Chondrocyte (in vitro differentiated cells): ENCODE measurements at regions not wholly inside any gene's neighbourhood (a gene's known extent, or its start where the extent isn't known, plus 50 kb on each side); places are given as distances from the start of the nearest gene placed in this dataset.

ENCODE experiments used
- DNase-seq: peaks from one replicate; pipeline ENCODE4 v3.0.0; 2021; ENCODE audit warnings: mixed read lengths, low spot score
- H3K27ac Mint-ChIP-seq: one replicate; pipeline ENCODE4 v1.8.0; 2021; ENCODE audit warnings: mild to moderate bottlenecking, moderate library complexity, mixed read lengths; ENCODE audit not compliant: unreplicated experiment
- H3K27me3 Mint-ChIP-seq: 2 replicates; pipeline ENCODE4 v1.8.0; 2021; ENCODE audit warnings: low read depth, mixed read lengths
- H3K36me3 Mint-ChIP-seq: 2 replicates; pipeline ENCODE4 v1.8.0; 2021; ENCODE audit warnings: low read depth, mixed read lengths
- H3K4me1 Mint-ChIP-seq: 2 replicates; pipeline ENCODE4 v1.8.0; 2021; ENCODE audit warnings: low read depth, mild to moderate bottlenecking, mixed read lengths
- H3K4me3 Mint-ChIP-seq: one replicate; pipeline ENCODE4 v1.8.0; 2021; ENCODE audit warnings: mild to moderate bottlenecking, moderate library complexity, mixed read lengths; ENCODE audit not compliant: unreplicated experiment
- H3K9me3 Mint-ChIP-seq: 2 replicates; pipeline ENCODE4 v1.8.0; 2021; ENCODE audit warnings: low read depth, mixed read lengths
- TF ChIP-seq, protein P1 (sequence below): fragments of 200-600 bp; sonication (generic); IDR thresholded peaks from 2 replicates; pipeline ENCODE4 v1.5.0; 2021; ENCODE audit warnings: antibody characterized with exemption, mild to moderate bottlenecking, moderate library complexity

DNA sequence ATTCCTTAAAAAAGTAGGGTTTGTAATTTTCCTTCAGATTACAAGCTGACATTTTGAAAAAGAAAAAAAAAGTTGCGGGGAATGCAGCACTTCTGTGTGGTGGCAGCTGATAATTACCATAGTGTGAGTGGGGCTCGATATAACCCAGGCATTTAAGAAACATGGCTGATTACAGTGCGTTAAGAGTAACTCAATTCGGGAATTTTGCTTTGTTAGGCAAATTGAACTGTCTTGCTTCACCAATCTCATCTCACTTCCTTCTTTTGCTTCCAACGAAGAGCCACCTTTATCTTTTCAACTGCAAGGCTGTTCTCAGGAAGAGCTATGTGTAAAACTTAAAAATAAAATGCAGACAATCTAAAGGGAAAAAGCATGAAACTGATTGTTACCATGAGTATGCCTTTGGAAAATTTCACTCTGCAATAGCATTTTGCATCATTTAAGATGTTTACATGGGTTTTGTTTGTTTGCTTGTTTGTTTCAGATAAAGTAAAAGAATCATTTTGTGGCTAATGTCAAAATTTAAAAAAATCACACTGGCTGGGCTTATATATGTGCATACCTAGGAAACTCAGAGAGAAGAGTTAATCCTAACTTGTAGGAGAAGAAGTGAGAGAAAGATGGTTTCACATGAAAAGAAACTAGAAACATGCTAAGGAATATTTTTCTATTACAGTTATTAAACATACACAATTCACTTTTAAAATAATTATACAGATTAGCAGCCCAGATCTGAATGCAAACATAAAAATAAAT, 295.9 kb upstream of the ATP2B1 start:
- TF ChIP-seq, protein P1, sequence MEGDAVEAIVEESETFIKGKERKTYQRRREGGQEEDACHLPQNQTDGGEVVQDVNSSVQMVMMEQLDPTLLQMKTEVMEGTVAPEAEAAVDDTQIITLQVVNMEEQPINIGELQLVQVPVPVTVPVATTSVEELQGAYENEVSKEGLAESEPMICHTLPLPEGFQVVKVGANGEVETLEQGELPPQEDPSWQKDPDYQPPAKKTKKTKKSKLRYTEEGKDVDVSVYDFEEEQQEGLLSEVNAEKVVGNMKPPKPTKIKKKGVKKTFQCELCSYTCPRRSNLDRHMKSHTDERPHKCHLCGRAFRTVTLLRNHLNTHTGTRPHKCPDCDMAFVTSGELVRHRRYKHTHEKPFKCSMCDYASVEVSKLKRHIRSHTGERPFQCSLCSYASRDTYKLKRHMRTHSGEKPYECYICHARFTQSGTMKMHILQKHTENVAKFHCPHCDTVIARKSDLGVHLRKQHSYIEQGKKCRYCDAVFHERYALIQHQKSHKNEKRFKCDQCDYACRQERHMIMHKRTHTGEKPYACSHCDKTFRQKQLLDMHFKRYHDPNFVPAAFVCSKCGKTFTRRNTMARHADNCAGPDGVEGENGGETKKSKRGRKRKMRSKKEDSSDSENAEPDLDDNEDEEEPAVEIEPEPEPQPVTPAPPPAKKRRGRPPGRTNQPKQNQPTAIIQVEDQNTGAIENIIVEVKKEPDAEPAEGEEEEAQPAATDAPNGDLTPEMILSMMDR: no peak
- DNase-seq: no peak
- Mint-ChIP-seq H3K36me3 (no peaks in the 10 kb centered on the region), H3K27me3 (no peaks in the 10 kb centered on the region), H3K9me3 (no peaks in the 10 kb centered on the region), H3K27ac (no peak overlapping the region), H3K4me1 (peaks cover 14% of the 10 kb centered on the region), H3K4me3 (no peak overlapping the region)

DNA sequence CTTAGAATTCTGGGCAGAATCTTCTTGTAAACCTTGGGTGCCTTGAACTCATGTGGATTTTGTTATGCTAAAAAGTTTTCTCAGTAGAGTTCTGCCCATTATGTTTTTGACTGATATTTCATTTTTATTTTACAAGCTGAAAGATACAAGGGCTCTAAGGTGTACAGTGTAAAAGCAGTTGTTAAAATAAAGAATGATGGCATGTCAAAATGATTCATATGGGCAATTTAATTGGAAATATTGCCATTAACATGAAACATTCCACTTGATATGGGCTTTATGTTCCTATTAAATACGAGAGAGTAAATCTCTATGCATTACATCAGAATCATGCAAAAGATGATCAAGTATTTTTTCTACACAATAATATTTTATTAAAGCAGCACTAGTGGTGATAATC, 295.1 kb upstream of the ATP2B1 start:
- no peaks in the 10 kb centered on the region for H3K27me3 Mint-ChIP-seq
- no peak overlapping the region for H3K27ac Mint-ChIP-seq
- H3K36me3 Mint-ChIP-seq: no peaks in the 10 kb centered on the region
- TF ChIP-seq, protein P1: no peak
- no peaks in the 10 kb centered on the region for H3K9me3 Mint-ChIP-seq
- DNase-seq: no peak
- no peak overlapping the region for H3K4me3 Mint-ChIP-seq
- H3K4me1 Mint-ChIP-seq: peaks cover 20% of the 10 kb centered on the region

DNA sequence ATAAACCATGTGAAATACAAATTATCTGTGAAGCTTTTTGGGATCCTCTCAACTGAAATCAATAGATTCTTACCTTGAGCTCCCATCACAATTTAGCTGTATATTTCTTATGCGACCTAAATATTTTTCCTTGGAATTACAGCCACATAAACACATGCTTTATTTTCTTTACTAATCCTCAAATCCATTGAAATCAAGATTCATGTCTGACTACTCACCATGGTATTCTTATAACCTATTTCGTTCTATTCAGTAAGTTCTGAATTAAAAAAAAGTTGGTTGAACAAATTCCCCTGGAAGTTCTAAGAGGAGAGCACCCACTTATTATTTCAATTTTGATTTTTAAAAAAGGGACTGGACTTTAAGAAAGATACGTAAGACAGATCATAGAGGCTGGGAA, 292.1 kb upstream of the ATP2B1 start:
- Mint-ChIP-seq H3K27me3 (no peaks in the 10 kb centered on the region), H3K27ac (no peak overlapping the region), H3K36me3 (no peaks in the 10 kb centered on the region), H3K4me3 (no peak overlapping the region), H3K4me1 (peaks cover 27% of the 10 kb centered on the region), H3K9me3 (no peaks in the 10 kb centered on the region)
- TF ChIP-seq, protein P1: no peak
- DNase-seq: no peak

DNA sequence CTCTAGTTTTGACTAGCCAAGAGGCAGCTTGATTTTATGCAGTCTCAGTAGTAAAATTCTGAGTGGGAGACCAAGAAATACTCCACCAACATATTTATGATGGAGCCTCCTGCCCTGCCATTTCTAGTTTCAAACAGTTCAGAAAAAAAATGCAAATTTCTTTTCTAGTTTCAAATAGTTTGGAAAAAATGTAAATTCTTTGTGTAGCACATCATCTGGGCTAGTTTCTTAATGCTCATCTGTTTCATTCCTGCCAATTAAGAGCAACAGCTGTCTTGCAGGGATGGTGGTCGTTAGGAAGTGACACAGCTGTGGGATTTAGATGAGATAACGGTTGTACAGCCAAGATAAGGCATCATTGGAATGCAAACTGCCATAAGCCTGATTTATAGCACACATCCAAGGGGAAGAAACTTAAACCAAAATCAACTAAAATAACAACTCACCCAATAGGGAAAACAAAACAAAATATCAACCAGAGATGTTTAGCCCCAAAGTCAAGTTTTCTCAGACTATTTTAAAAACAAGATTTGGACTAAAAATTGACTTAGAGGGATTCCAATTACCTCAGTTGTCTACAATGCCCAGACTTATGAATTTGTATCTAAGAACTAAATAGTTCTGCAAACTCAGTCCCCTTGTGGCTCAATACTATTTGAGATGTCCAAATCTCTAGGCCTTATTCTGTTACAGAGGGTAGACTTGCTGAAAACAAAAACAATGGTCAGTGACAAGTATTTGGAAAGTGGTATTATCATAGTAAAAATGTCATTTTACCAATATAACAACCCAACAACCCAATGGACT, 291.3 kb upstream of the ATP2B1 start:
- Mint-ChIP-seq H3K4me3 (no peak overlapping the region), H3K36me3 (no peaks in the 10 kb centered on the region), H3K4me1 (peaks cover 35% of the 10 kb centered on the region), H3K27me3 (no peaks in the 10 kb centered on the region), H3K9me3 (no peaks in the 10 kb centered on the region), H3K27ac (peak overlapping the region; percentile 43)
- TF ChIP-seq, protein P1: peak; percentile 19
- no peak for DNase-seq

DNA sequence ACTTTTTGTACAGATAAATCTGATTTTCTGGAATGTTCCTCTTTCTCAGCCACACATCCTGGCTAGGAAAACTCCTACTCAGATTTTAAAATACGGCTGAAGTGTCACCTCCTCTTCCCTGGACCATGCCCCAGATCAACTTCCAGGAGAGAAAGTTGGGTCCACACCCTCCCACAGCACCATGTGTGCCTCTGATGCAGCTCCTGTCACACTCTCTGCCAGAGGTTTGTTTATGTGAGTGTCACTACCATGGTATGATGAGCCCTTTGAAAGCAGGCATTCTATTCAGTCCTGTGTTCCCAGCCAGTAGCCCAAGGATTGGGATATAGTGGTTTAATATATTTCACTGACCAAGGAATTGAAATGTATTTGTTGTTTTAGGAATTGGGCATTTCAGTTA, 287.2 kb upstream of the ATP2B1 start:
- Mint-ChIP-seq H3K36me3 (no peaks in the 10 kb centered on the region), H3K27me3 (no peaks in the 10 kb centered on the region), H3K4me1 (peaks cover 35% of the 10 kb centered on the region), H3K27ac (no peak overlapping the region), H3K9me3 (peaks cover 3% of the 10 kb centered on the region), H3K4me3 (no peak overlapping the region)
- TF ChIP-seq, protein P1: no peak
- no peak for DNase-seq
